H9 (cell line): ENCODE measurements at regions not wholly inside any gene's neighbourhood (a gene's known extent, or its start where the extent isn't known, plus 50 kb on each side); places are given as distances from the start of the nearest gene placed in this dataset.

Experiments
- DNase-seq: peaks from one replicate; pipeline ENCODE4 v3.0.0-alpha.2; 2017
- H2AFZ ChIP-seq: one replicate; pipeline ENCODE4 v1.6.1; 2013; ENCODE audit warnings: mild to moderate bottlenecking, low read length, control low read depth, moderate library complexity
- H2AK5ac ChIP-seq: 2 replicates; pipeline ENCODE4 v1.6.1; 2013; ENCODE audit warnings: low read length, control low read depth, mixed read lengths; ENCODE audit not compliant: insufficient read length
- H2BK120ac ChIP-seq: one replicate; pipeline ENCODE4 v1.6.1; 2013; ENCODE audit warnings: low read depth, mild to moderate bottlenecking, low read length, control low read depth, inconsistent platforms; ENCODE audit not compliant: poor library complexity, severe bottlenecking
- H2BK12ac ChIP-seq: 2 replicates; pipeline ENCODE4 v1.6.1; 2013; ENCODE audit warnings: low read length, control low read depth, mixed read lengths, low read depth; ENCODE audit not compliant: insufficient read length
- H2BK15ac ChIP-seq: 2 replicates; pipeline ENCODE4 v1.6.1; 2013; ENCODE audit warnings: low read depth, low read length, control low read depth
- H2BK20ac ChIP-seq: one replicate; pipeline ENCODE4 v1.6.1; 2013; ENCODE audit warnings: low read depth, mild to moderate bottlenecking, low read length, control low read depth, inconsistent platforms; ENCODE audit not compliant: poor library complexity, severe bottlenecking
- H2BK5ac ChIP-seq: 2 replicates; pipeline ENCODE4 v1.6.1; 2013; ENCODE audit warnings: low read length, control low read depth, mixed read lengths; ENCODE audit not compliant: insufficient read length
- H3K14ac ChIP-seq: 2 replicates; pipeline ENCODE4 v1.6.1; 2013; ENCODE audit warnings: low read length, control low read depth; ENCODE audit not compliant: insufficient read depth
- H3K18ac ChIP-seq: 2 replicates; pipeline ENCODE4 v1.6.1; 2013; ENCODE audit warnings: low read depth, mild to moderate bottlenecking, mixed read lengths, low read length, control low read depth; ENCODE audit not compliant: insufficient read length
- H3K23ac ChIP-seq: 2 replicates; pipeline ENCODE4 v1.6.1; 2013; ENCODE audit warnings: low read length, control low read depth, mixed read lengths, low read depth; ENCODE audit not compliant: insufficient read length
- H3K23me2 ChIP-seq: 2 replicates; pipeline ENCODE4 v1.6.1; 2013; ENCODE audit warnings: low read depth, mild to moderate bottlenecking, mixed read lengths, low read length, control low read depth; ENCODE audit not compliant: insufficient read length, poor library complexity, severe bottlenecking
- H3K27ac ChIP-seq: 2 replicates; pipeline ENCODE4 v1.5.1; 2013; ENCODE audit warnings: low read length, control low read depth, mixed read lengths, low read depth; ENCODE audit not compliant: insufficient read length
- H3K27me3 ChIP-seq: 2 replicates; pipeline ENCODE4 v1.6.1; 2013; ENCODE audit warnings: low read length, control low read depth, inconsistent platforms; ENCODE audit not compliant: insufficient read depth
- H3K4ac ChIP-seq: 2 replicates; pipeline ENCODE4 v1.6.1; 2013; ENCODE audit warnings: low read depth, mild to moderate bottlenecking, control low read depth, inconsistent platforms, low read length, moderate library complexity
- H3K4me1 ChIP-seq: 2 replicates; pipeline ENCODE4 v1.6.1; 2013; ENCODE audit warnings: low read length, control low read depth, inconsistent platforms; ENCODE audit not compliant: insufficient read depth
- H3K4me2 ChIP-seq: 2 replicates; pipeline ENCODE4 v1.6.1; 2013; ENCODE audit warnings: low read length, control low read depth, mixed read lengths; ENCODE audit not compliant: insufficient read length, insufficient read depth
- H3K56ac ChIP-seq: 2 replicates; pipeline ENCODE4 v1.6.1; 2013; ENCODE audit warnings: low read depth, mild to moderate bottlenecking, mixed read lengths, low read length, control low read depth; ENCODE audit not compliant: insufficient read length
- H3K79me1 ChIP-seq: 2 replicates; pipeline ENCODE4 v1.6.1; 2013; ENCODE audit warnings: low read depth, mild to moderate bottlenecking, moderate library complexity, low read length, control low read depth, inconsistent platforms; ENCODE audit not compliant: insufficient read depth, poor library complexity, severe bottlenecking
- H3K79me2 ChIP-seq: 2 replicates; pipeline ENCODE4 v1.6.1; 2013; ENCODE audit warnings: low read length, control low read depth, inconsistent platforms; ENCODE audit not compliant: insufficient read depth
- H3K9ac ChIP-seq: 2 replicates; pipeline ENCODE4 v1.6.1; 2013; ENCODE audit warnings: low read length, control low read depth, mixed read lengths; ENCODE audit not compliant: insufficient read length; ENCODE audit errors: extremely low read depth
- H3K9me3 ChIP-seq: one replicate; pipeline ENCODE4 v1.6.1; 2013; ENCODE audit warnings: low read depth, low read length, inconsistent platforms; ENCODE audit not compliant: control insufficient read depth
- H3T11ph ChIP-seq: one replicate; pipeline ENCODE4 v1.6.1; 2013; ENCODE audit warnings: mild to moderate bottlenecking, low read length, control low read depth, inconsistent platforms
- H4K20me1 ChIP-seq: one replicate; pipeline ENCODE4 v1.6.1; 2013; ENCODE audit not compliant: control insufficient read depth, insufficient read length, insufficient read depth
- H4K5ac ChIP-seq: 2 replicates; pipeline ENCODE4 v1.6.1; 2013; ENCODE audit warnings: low read depth, mild to moderate bottlenecking, mixed read lengths, low read length, control low read depth; ENCODE audit not compliant: insufficient read length
- H4K8ac ChIP-seq: replicated peaks from 2 replicates; pipeline ENCODE4 v1.6.1; 2013; ENCODE audit warnings: low read length, control low read depth, mixed read lengths, low read depth; ENCODE audit not compliant: insufficient read length
- H4K91ac ChIP-seq: 2 replicates; pipeline ENCODE4 v1.6.1; 2013; ENCODE audit warnings: low read depth, mild to moderate bottlenecking, moderate library complexity, mixed read lengths, low read length, control low read depth; ENCODE audit not compliant: insufficient read length
- H3K27ac Mint-ChIP-seq, 3 experiments: 2 replicates in 2 of 3; 3 replicates in 1 of 3; pipeline ENCODE4 v1.8.0; 2020 to 2021; ENCODE audit warnings: mixed read lengths in 3 of 3, mild to moderate bottlenecking in 1 of 3, moderate library complexity in 1 of 3
- H3K27me3 Mint-ChIP-seq: 2 replicates; pipeline ENCODE4 v1.8.0; 2021; ENCODE audit warnings: low read depth, mild to moderate bottlenecking, moderate library complexity, mixed read lengths
- H3K36me3 Mint-ChIP-seq, 3 experiments: 2 replicates in 2 of 3; 3 replicates in 1 of 3; pipeline ENCODE4 v1.8.0; 2020 to 2021; ENCODE audit warnings: low read depth in 3 of 3, mixed read lengths in 3 of 3; ENCODE audit not compliant: insufficient read depth in 1 of 3
- H3K4me1 Mint-ChIP-seq, 2 experiments: 2 replicates each; pipeline ENCODE4 v1.8.0; 2020; ENCODE audit warnings: mixed read lengths in 2 of 2
- H3K4me3 Mint-ChIP-seq, 2 experiments: 2 replicates in 1 of 2; 3 replicates in 1 of 2; pipeline ENCODE4 v1.8.0; 2020 to 2021; ENCODE audit warnings: mild to moderate bottlenecking in 2 of 2, mixed read lengths in 2 of 2, moderate library complexity in 1 of 2
- H3K9me3 Mint-ChIP-seq, 2 experiments: 2 replicates in 1 of 2; 3 replicates in 1 of 2; pipeline ENCODE4 v1.8.0; 2020; ENCODE audit warnings: mild to moderate bottlenecking in 2 of 2, mixed read lengths in 2 of 2, moderate library complexity in 1 of 2
- WGBS: extraction: QIAGEN DNeasy Blood & Tissue Kit; methylation state at CpG from one replicate; pipeline ENCODE4 v1.1.7; 2013; ENCODE audit warnings: missing lambda C conversion rate, low lambda C conversion rate, mixed read lengths; ENCODE audit not compliant: insufficient read length; ENCODE audit errors: extremely low coverage; 5-methylcytosine and 5-hydroxymethylcytosine counted together
- TF ChIP-seq, protein P1 (sequence below): fragments of 200-600 bp; sonication (generic); conservative IDR thresholded peaks from 3 replicates; pipeline ENCODE4 v1.8.0; 2021; ENCODE audit warnings: antibody characterized with exemption, mild to moderate bottlenecking

- Histone ChIP-seq H3K23ac (no peak overlapping the region), H3K79me2 (no peaks in the 10 kb centered on the region), H4K91ac (no peak overlapping the region), H3T11ph (no peak overlapping the region), H4K20me1 (no peaks in the 10 kb centered on the region), H4K8ac (no peak overlapping the region), H3K56ac (no peak overlapping the region), H3K27me3 (no peaks in the 10 kb centered on the region), H2AK5ac (no peak overlapping the region), H3K9ac (no peak overlapping the region), H3K9me3 (no peaks in the 10 kb centered on the region), H2BK12ac (no peak overlapping the region), H2AFZ (no peak overlapping the region), H4K5ac (no peak overlapping the region), H3K4ac (no peak overlapping the region), H3K23me2 (no peaks in the 10 kb centered on the region), H3K4me2 (no peak overlapping the region), H3K18ac (no peak overlapping the region), H2BK20ac (no peak overlapping the region), H2BK120ac (no peak overlapping the region), H3K79me1 (no peaks in the 10 kb centered on the region), H3K14ac (no peak overlapping the region), H2BK15ac (no peak overlapping the region), H2BK5ac (no peak overlapping the region), H3K4me1 (no peaks in the 10 kb centered on the region), H3K27ac (no peak overlapping the region)
- WGBS = no CpG with 5 or more reads among the region's 1 CpG
- TF ChIP-seq, protein P1, sequence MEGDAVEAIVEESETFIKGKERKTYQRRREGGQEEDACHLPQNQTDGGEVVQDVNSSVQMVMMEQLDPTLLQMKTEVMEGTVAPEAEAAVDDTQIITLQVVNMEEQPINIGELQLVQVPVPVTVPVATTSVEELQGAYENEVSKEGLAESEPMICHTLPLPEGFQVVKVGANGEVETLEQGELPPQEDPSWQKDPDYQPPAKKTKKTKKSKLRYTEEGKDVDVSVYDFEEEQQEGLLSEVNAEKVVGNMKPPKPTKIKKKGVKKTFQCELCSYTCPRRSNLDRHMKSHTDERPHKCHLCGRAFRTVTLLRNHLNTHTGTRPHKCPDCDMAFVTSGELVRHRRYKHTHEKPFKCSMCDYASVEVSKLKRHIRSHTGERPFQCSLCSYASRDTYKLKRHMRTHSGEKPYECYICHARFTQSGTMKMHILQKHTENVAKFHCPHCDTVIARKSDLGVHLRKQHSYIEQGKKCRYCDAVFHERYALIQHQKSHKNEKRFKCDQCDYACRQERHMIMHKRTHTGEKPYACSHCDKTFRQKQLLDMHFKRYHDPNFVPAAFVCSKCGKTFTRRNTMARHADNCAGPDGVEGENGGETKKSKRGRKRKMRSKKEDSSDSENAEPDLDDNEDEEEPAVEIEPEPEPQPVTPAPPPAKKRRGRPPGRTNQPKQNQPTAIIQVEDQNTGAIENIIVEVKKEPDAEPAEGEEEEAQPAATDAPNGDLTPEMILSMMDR = no peak
- no peaks in the 10 kb centered on the region for H3K9me3 Mint-ChIP-seq
- H3K27me3 Mint-ChIP-seq = no peaks in the 10 kb centered on the region
- no peaks in the 10 kb centered on the region for H3K36me3 Mint-ChIP-seq
- H3K27ac Mint-ChIP-seq = no peak overlapping the region
- no peaks in the 10 kb centered on the region for H3K4me1 Mint-ChIP-seq
- DNase-seq = no peak
- no peak overlapping the region for H3K4me3 Mint-ChIP-seq
These were observed 474.1 kb upstream of the MIS18BP1 start for GRCh38 chr14:45727133-45727532.
